GM19395 (cell line): ENCODE measurements at regions not wholly inside any gene's neighbourhood (a gene's known extent, or its start where the extent isn't known, plus 50 kb on each side); places are given as distances from the start of the nearest gene placed in this dataset.
"Not testable (repeated sequence)": the region's sequence is repeated elsewhere in the genome, so short reads cannot be mapped to it uniquely, and the experiment has no call there.

ENCODE experiments used
- ATAC-seq: cut with Tn5 transposase; IDR thresholded peaks from one replicate; pipeline ENCODE4 v1.9.1; 2021; ENCODE audit warnings: mild to moderate bottlenecking, moderate library complexity; ENCODE audit not compliant: unreplicated experiment

DNA sequence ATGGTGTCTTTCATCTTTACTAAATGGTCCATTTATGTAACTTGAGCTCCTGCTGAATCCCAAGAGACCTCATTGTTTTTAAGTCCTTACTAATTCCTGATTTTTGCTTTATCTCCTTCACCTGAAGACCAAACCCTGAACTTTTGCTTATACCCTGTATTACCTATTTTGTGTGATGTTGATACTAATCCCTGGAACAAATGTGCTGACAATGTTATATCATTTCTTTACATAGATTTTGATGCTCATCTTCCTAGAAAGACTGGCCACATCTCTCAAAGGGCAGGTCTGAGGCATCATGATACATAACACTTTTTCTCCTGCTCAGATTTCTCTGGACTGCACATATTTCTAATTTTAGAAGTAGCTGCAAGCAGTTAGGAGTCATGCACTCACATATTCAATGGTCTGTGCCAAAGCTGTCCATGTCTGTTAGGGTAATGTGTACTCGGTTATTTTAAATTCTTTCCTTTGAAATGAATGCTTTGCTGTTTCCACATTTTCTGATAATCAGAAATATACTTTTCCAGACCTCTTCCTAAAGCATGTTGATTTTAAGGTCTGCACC lies 427.9 kb upstream of the HNRNPA3 start:
- no peak for ATAC-seq

DNA sequence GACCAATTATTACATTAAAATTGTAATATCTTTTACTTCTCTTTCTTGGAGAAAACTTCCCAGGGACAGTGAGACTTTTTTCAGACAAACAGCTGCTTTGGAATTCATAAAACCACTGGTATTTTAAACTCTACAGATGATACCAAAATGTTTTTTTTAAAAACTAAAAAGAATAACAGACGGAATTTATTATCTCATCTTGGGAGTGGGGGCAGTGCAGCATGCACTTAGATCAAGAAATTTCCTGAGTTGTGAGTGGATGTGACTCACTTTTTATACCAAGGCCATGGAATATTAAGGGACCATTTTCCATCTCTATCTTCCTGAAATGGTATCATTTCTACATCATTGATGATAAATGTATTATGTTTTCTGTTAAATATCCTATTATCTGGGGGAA lies 422.8 kb upstream of the HNRNPA3 start:
- no peak for ATAC-seq

DNA sequence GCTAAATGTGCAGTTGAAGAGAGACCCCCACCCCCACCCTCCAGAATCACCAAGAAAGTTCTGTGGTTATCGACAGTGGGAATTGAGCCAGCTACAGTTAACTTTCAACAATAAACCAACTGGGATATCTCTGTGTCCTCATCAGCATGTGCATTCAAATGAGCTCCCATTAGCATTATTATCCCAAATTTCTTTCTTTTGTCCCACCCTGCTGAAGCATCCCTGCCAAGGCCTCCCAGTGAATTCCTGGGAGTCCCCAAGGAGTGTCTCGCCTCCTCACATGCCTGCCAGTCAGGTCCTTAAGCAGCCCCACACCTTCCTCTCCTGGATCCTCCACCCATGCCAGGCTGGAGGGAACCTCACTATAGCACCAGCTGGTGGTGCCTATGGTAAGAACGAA lies 422.1 kb upstream of the HNRNPA3 start:
- ATAC-seq, result no peak

DNA sequence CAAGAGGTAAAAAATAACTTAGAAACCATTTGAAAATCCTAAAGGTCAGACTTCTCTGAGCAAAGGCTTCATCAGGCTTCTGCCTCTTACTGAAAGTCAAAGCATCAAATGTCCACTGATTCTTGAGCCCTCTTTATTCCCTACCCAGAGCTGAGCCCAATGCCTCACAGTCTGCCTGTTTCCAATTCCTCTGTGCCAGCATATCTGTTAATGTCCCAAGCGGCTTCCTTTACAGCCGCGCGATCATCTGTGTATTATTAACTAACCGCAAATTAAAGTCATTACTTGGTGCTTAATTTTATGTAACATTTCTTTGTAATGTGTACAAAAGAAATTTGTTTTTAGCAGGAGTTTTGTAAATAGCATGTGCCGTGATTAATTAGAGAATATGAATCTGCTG lies 418.8 kb upstream of the HNRNPA3 start:
- no peak for ATAC-seq

DNA sequence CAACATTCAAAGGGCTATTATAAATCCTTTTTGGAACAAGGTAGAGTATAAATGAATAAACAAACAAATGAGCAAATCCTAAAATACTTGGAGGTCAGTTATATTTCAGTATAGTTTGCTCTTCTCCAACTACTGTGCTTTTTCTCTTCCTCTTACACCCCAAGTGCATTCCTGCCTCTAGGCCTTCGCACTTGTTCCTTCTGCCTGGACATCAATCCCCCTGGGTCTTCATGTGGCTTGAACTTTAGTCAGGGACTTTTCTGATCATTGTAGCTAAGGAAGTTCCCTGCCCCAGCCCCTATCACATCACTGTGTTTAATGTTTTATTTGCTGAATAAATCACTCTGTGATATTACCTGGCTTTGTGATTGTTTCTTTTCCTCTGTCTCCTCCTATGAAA lies 418.2 kb upstream of the HNRNPA3 start:
- ATAC-seq, result no peak

DNA sequence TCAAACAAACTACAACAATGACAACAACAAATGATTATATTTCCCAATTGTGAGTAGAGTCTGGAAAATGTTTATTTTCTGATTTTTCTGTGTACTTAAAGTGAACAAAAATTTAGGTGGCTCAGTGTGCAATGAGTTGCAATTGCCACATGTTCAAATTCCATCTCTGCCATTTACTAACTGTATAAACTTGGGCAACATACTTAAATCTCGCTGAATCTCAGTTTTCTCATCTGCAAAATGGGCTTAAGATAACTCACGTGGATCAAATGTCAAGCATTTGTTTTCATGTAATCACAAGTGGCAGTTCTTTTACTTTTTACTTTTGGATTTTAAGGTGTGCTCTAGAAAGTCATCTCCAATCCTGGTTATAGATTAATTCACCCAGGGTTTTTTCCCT lies 416.8 kb upstream of the HNRNPA3 start:
- no peak for ATAC-seq

DNA sequence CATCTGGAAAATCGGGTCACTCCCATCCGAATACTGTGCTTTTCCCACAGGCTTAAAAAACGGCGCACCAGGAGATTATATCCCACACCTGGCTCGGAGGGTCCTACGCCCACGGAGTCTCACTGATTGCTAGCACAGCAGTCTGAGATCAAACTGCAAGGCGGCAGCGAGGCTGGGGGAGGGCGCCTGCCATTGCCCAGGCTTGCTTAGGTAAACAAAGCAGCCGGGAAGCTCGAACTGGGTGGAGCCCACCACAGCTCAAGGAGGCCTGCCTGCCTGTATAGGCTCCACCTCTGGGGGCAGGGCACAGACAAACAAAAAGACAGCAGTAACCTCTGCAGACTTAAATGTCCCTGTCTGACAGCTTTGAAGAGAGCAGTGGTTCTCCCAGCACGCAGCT lies 415.9 kb upstream of the HNRNPA3 start:
- not testable (repeated sequence) for ATAC-seq

DNA sequence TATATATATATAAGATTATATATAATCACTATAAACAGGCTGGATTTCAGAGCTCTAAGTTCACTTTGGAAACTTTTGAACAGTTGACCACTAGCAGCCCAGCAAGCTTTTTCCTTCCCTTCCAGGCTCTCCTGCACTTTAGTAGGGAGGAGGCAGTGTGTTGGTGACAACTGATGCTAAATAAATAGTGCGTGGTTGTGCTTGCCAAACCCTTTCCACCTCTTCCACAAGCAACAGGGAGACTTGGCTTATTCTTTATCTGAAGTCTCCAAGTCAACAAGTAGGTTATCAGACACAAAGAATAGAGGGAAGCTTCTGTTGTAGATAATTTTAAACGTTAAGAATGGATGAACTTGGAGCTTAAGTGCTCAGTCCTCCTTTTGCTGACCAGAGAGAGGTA lies 408.2 kb upstream of the HNRNPA3 start:
- ATAC-seq, result no peak

DNA sequence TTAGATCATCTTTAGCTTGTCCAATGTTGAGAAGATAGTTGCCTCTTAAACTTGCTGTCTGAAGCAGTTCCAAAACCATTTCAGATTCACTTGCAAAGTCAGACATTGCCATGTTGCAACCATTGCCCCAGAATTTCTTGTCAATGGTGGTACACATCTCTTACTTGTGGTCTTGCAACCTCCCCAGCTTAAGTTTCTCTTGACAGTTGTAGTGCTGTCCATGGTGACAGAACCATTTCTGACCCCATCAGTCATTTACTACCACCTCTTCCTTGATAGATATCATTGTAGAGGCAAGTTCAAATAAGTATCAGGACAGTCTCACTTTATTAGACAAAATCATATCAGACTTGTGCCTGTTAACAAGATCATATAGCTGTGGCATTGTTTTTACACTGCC lies 407.2 kb upstream of the HNRNPA3 start:
- no peak for ATAC-seq

DNA sequence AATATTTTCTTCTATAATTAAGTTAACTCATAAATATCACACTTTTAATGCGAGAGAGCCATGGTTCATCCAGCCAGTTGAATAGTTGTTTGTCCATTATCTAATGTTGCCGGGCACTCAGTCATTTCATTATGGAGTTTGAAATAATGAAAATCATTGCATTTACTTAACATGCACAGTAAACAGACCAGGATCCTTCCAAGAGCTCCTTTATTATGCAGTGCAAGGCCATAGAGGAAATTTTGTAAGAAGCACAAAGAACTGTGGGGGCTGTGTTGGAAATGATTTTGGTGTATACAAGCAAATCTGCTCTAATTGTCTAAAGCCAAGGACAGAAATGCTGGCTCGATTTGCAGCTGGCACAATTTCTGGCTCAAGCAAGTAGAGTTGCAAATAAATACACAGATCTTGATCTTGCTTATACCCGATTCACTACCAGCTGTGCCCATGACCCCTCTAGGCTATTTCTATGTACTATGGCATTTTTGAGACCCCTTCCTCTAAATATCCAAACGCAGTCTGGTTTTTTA lies 400.3 kb upstream of the HNRNPA3 start:
- ATAC-seq, result no peak

DNA sequence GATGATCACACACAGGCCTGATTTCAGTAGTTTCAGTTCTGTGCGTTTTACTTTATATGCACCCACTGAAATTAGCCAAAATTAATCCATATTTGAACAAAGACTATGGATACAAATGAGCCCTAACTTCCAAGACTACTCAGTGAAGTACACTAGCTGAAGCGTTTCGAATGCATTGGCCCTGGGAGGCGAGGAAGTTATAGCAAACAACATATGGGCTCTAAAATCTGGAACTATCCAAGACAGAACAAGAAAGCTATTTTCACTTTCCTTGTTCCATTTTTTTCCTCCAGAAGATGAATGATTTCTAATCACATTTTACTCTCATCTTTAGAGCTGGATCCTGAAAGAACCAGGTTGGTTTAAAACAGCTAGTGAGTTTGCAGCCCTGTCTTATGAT lies 399.4 kb upstream of the HNRNPA3 start:
- ATAC-seq, result no peak

DNA sequence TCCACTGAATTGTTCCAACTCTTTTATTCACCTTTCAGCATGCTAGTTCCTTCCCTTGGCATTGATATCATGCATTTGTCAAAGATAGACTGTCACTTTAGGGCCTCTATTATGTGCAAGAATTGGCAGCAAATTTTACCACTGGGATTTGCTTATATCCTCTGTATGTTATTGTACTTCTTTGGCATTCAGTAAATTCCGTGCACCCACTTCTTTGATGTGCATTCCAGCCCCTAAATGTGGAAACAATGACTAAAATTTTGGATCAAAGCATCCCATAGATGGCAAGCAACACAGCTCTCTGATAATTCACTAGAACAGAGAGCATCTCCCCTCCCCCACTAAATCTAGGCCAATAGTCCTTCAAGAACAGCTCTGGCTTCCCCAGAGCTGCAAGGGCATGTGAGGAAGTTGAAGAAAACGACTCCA lies 399.0 kb upstream of the HNRNPA3 start:
- ATAC-seq, result no peak

DNA sequence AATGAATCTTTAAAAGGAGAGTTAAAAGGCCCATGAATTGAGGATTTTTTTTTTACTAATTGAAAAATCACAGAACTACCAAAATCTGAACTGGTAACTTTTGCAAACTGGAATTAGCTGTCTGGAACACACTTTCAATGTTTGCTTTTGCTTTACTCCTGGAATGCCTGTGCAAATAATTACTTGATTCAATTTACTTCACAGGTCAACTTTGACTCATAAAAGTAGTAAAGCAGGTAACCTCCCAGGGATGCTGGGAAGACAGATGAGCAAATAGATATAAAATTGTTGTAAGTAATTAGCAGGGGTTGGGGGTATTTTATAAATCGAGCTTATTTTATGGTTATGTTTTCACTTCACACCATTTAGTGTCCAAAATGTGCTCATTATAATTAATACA lies 398.3 kb upstream of the HNRNPA3 start:
- no peak for ATAC-seq

DNA sequence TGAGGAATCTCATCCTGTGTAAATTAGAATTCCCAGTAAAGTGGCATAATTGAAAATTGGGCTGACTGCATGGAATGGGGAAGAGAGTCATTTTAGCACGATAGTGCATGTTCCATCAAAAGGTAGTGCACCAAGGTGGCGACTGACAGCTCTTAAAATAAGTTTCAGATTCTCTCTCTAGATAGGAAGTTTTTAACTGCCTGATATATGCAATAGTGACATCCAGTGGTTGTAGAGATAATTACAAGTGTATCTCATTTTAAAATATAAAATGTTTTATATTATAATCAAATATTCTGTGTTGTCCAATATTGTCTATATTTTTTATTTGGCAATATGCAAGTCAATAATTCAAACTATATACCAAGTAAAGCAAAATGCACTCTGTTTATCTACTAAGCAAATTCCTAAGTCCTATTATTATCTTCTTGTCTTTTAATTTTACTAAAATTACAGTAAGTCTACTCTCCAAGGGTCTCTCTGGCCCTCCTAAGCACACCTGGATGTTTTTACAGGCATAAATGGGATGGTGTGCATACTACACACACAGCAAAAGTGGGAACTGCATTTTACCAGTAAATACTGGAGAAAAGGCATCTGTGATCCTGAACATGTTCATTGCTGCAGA lies 397.7 kb upstream of the HNRNPA3 start:
- peak; percentile 72 for ATAC-seq

DNA sequence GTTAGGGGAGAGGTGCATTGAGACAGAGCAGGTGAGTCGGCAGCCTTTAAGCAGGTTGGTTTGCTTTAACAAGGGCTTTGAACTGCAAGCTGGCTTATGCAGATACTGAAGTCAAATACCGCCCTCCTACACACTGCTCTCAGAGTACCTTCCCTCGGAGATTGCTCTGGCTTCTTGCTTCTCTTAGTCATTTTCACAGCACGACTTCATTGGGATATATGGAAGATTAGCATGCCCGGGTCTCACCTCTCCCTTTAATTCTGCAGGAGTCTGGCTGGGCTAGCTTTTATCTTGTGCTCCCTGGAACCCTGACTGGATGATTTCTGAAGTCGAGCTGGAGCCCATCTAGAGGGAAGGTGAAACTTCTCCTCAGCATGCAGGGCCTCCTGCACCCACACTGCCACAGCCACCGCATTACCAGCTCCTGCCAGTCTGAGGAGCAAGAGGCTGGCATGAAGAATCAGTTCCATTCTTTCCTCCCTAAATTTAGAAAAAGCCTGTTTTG lies 395.5 kb upstream of the HNRNPA3 start:
- no peak for ATAC-seq

DNA sequence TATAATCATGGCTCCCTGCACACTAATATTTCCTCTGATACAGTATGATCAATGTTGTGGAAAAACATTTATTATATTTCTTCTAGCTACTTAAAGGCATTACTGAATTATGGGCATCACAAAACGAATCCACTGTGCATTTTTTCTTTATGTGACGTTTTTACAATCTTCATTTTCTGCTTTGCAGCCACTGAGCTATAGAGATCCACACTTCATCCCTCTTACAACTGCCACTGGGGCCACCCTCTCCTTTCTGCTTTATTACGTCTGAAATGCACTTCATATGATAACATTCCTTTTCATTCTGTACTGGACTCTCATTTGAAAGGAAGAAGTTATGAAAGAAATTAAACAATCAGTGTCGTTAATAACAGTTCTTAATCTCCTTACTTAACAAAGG lies 394.5 kb upstream of the HNRNPA3 start:
- no peak for ATAC-seq

DNA sequence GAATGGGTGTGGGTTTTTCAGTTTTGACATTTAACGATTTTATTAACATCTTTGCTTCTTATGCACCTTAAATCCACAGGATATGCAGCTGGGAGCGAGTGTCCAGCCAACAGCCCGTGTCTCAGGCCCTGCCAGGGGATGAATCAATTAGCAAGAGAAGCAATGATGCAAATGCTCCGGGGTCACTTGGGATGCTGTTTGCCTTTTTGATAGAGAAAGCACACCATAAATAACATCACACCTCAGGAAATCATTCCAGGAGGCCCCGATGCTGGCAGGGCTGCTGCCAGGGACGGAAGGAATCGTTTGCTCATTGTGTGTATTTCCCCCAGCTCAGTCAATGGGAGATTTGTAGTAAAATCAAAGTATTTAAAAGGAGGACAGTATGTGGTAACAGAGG lies 394.0 kb upstream of the HNRNPA3 start:
- ATAC-seq, result no peak

DNA sequence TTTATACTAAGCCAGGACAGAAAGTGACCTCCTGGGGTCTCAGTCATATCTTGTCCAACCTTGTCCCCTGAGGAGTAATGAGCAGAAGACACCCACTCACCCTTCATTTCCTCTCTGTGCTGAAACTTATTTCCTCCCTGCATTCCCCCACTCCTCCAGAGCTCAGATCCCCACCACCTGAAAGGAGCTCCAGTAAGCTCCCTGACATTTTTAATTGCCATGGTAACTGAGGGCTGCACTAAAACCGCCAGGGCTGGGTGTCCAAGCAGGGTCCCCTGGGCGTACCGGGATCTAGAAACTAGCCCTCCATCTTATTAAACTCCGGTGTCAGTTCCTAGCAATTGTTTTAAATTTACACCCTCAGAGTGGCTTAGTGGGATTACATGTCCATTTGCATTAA lies 393.3 kb upstream of the HNRNPA3 start:
- ATAC-seq, result no peak

DNA sequence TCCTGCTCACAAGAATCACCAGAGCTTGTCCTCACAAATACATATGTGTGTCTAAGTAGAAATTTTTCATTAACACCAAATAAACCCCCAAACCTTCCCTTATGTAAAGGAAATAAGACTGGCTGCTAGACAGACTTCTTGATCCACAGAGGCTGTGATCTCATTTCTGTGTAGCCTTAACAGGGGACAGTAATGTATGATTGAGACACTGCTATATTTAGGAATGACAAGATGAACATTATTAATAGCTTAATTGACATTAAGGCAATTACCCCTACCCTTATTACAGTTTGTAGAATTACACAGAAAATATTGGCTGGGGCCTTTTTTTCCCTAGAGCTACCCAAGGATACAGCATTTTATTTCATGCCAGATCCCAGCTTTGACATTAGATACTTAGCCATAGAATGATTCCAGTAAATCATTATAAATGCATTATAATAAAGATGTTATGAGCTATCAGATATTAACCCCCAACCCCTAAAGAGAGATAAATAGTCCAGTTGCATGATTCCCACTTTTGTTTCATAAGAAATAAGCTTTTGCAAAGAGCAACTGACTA lies 392.1 kb upstream of the HNRNPA3 start:
- ATAC-seq, result no peak

DNA sequence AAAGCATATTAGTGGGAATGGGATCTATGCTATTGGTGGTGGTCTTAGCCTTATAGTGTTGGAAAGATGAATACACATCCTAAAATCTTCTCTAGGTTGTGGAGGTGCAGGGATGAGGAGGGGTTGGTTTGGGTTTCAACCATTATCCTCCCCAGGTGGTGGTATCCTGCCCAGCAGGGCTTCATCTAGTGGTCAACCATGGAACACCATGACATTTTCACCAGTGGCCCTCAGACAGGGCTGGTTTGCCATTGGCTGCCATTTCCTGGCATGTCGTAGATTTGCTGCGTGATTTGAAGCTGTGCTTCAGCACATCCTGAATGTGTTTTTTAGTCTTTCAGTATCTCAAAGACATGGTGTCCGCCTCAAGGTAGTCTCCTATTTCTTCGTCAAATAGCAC lies 391.2 kb upstream of the HNRNPA3 start:
- no peak for ATAC-seq

DNA sequence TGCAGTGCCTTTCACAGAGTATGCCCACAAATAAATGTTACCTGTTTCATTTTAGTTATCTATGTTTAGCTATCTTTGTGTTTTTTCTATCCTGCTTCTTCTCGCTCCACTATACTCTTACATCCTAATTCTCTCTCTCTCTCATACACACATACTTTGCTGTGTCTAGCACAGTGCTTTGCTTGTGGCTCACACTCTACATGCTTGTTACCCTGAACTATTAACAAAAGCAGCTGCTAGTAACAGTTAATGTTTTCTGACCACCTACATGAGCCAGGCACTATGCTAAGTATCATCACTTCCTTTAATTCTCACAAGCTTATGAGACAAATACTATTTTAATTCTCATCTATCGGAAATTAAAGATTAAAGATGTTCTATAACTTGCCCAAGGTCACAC lies 390.5 kb upstream of the HNRNPA3 start:
- ATAC-seq, result no peak

DNA sequence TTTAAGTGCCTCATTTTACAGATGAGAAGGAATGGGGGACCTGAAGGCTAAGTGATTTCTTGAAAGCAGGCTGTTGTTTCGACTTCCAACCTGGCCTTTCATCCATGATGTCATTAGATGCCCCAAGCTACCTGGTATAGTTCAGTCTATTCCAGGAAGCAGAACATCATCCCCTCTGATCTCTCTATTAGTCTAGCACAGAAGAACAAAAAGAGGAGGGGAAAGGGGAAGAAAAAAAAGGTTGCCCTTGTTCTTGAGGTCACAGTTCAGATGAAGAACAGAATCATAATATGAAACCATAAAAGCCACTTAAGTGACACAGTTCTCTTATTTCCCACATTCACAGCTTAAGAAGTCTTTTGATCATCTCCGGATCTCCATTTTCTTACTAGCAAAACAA lies 386.2 kb upstream of the HNRNPA3 start:
- ATAC-seq, result no peak
